A549 (cell line): ENCODE measurements at regions not wholly inside any gene's neighbourhood (a gene's known extent, or its start where the extent isn't known, plus 50 kb on each side); places are given as distances from the start of the nearest gene placed in this dataset.

ENCODE experiments used
- ATAC-seq, 2 experiments: fragments of 200-7000 bp in 1 of 2; fragments of >200 bp in 1 of 2; cut with Nextera tagmentation in 1 of 2; cut with Tn5 transposase in 1 of 2; 3 replicates each; pipeline versions ENCODE4 v1.8.0 to v1.9.1; 2018 to 2020; ENCODE audit warnings: mild to moderate bottlenecking in 1 of 2, moderate library complexity in 1 of 2
- CTCF ChIA-PET: fragments of 300-600 bp; sonication (Branson Sonifier 250); formaldehyde crosslinking; extraction: SDS; loops from one replicate; lab custom pipeline; 2021; ENCODE audit warnings: antibody characterized with exemption, inconsistent platforms; lab: Yijun Ruan, JAX
- POLR2A ChIA-PET: fragments of 350-600 bp; formaldehyde crosslinking; extraction: SDS; loops from one replicate; lab custom pipeline; 2021; ENCODE audit warnings: antibody characterized with exemption, inconsistent platforms; lab: Yijun Ruan, JAX
- DNase-seq, 2 experiments: peaks; one replicate each; pipeline versions ENCODE4 v3.0.0 to v3.0.0-alpha.2; 2011 to 2016; ENCODE audit warnings: low read depth in 1 of 2, low spot score in 1 of 2
- FAIRE-seq: peaks from 2 replicates; lab custom pipeline; 2011; peaks lifted over from hg19 to GRCh38; lab: Jason Lieb, UNC
- H3K27ac ChIP-seq, 2 experiments: fragments of >200 bp; sonication (Bioruptor Twin); formaldehyde crosslinking; 3 replicates each; pipeline ENCODE4 v1.5.1; 2016 to 2017
- H3K4me1 ChIP-seq: fragments of >200 bp; sonication (Bioruptor Twin); formaldehyde crosslinking; 3 replicates; pipeline ENCODE4 v1.6.1; 2016
- H3K4me2 ChIP-seq: fragments of >200 bp; sonication (Bioruptor Twin); formaldehyde crosslinking; 3 replicates; pipeline ENCODE4 v1.6.1; 2016
- H3K4me3 ChIP-seq: fragments of >200 bp; sonication (Bioruptor Twin); formaldehyde crosslinking; 3 replicates; pipeline ENCODE4 v1.5.1; 2016
- H3K9me3 ChIP-seq: fragments of >200 bp; sonication (Bioruptor Twin); formaldehyde crosslinking; 3 replicates; pipeline ENCODE4 v1.6.1; 2016
- ATOH8 ChIP-seq: fragments of 250-450 bp; sonication (Bioruptor Pico); IDR thresholded peaks from 2 replicates; pipeline ENCODE4 v1.5.0; 2020; ENCODE audit warnings: low read depth, mild to moderate bottlenecking, moderate library complexity
- BHLHE40 ChIP-seq: IDR thresholded peaks from 2 replicates; pipeline ENCODE4 v1.6.1; 2012; ENCODE audit warnings: low read depth, low read length, inconsistent platforms
- CHD2 ChIP-seq: fragments of 150-350 bp; IDR thresholded peaks from 2 replicates; pipeline ENCODE4 v1.6.1; 2014; ENCODE audit warnings: low read length; ENCODE audit not compliant: partially characterized antibody
- EHF ChIP-seq: fragments of 250-450 bp; sonication (Bioruptor Pico); IDR thresholded peaks from 2 replicates; pipeline ENCODE4 v1.5.0; 2020; ENCODE audit warnings: mild to moderate bottlenecking
- EHMT2 ChIP-seq: fragments of 200-600 bp; sonication (generic); IDR thresholded peaks from 2 replicates; pipeline ENCODE4 v1.6.1; 2016; ENCODE audit warnings: antibody characterized with exemption, low read depth, mild to moderate bottlenecking, moderate library complexity
- ESRRA ChIP-seq: fragments of 150-350 bp; IDR thresholded peaks from 2 replicates; pipeline ENCODE4 v1.6.1; 2014; ENCODE audit warnings: mild to moderate bottlenecking, low read length, borderline replicate concordance
- FOSL2 ChIP-seq, 2 experiments: fragments of 450-650 bp in 1 of 2; fragments of >200 bp in 1 of 2; sonication (Bioruptor Twin) in 1 of 2; formaldehyde crosslinking; IDR thresholded peaks; 2 replicates each; pipeline versions ENCODE4 v1.5.0 to v1.6.1; 2016 to 2020; ENCODE audit warnings: mild to moderate bottlenecking in 1 of 2, moderate library complexity in 1 of 2
- GATA3 ChIP-seq: IDR thresholded peaks from 2 replicates; pipeline ENCODE4 v1.6.1; 2012; ENCODE audit warnings: borderline replicate concordance
- HEYL ChIP-seq: fragments of 250-450 bp; sonication (Bioruptor Pico); IDR thresholded peaks from 2 replicates; pipeline ENCODE4 v1.8.0; 2021; ENCODE audit warnings: mild to moderate bottlenecking, moderate library complexity
- HOXA7 ChIP-seq: fragments of 250-450 bp; sonication (Bioruptor Pico); IDR thresholded peaks from 2 replicates; pipeline ENCODE4 v1.5.0; 2020; ENCODE audit warnings: mild to moderate bottlenecking, moderate library complexity
- HOXB13 ChIP-seq: fragments of 250-450 bp; sonication (Bioruptor Pico); IDR thresholded peaks from 2 replicates; pipeline ENCODE4 v1.5.0; 2020; ENCODE audit warnings: low read depth, mild to moderate bottlenecking, moderate library complexity
- JUN ChIP-seq, 2 experiments: fragments of >200 bp; sonication (Bioruptor Twin); formaldehyde crosslinking; IDR thresholded peaks; 2 replicates in 1 of 2; 3 replicates in 1 of 2; pipeline ENCODE4 v1.6.1; 2016 to 2017
- KDM1A ChIP-seq: fragments of 200-600 bp; sonication (generic); IDR thresholded peaks from 2 replicates; pipeline ENCODE4 v1.6.1; 2016; ENCODE audit warnings: low read depth, mild to moderate bottlenecking
- MAFK ChIP-seq: fragments of 450-650 bp; IDR thresholded peaks from 2 replicates; pipeline ENCODE4 v1.6.1; 2014; ENCODE audit not compliant: partially characterized antibody
- MAZ ChIP-seq: fragments of 150-350 bp; IDR thresholded peaks from 2 replicates; pipeline ENCODE4 v1.6.1; 2014; ENCODE audit warnings: antibody characterized with exemption, low read depth, low read length, borderline replicate concordance
- RAD21 ChIP-seq, 2 experiments: fragments of >200 bp in 1 of 2; sonication (Bioruptor Twin) in 1 of 2; formaldehyde crosslinking in 1 of 2; IDR thresholded peaks in 1 of 2; conservative IDR thresholded peaks in 1 of 2; 2 replicates in 1 of 2; 3 replicates in 1 of 2; pipeline ENCODE4 v1.6.1; 2012 to 2018; ENCODE audit warnings: inconsistent platforms in 1 of 2
- TP53 ChIP-seq: fragments of 250-450 bp; sonication (Bioruptor Pico); IDR thresholded peaks from 2 replicates; pipeline ENCODE4 v1.5.0; 2021; ENCODE audit warnings: mild to moderate bottlenecking, moderate library complexity
- ZFP36 ChIP-seq: fragments of 450-650 bp; IDR thresholded peaks from 2 replicates; pipeline ENCODE4 v1.6.1; 2014; ENCODE audit warnings: borderline replicate concordance; ENCODE audit not compliant: partially characterized antibody
- ZNF302 ChIP-seq: fragments of 250-450 bp; sonication (Bioruptor Pico); IDR thresholded peaks from 2 replicates; pipeline ENCODE4 v1.9.0; 2021; ENCODE audit warnings: inconsistent platforms, mild to moderate bottlenecking, moderate library complexity
- ZSCAN20 ChIP-seq: fragments of 250-450 bp; sonication (Bioruptor Pico); IDR thresholded peaks from 2 replicates; pipeline ENCODE4 v1.8.0; 2022; ENCODE audit warnings: mild to moderate bottlenecking, moderate library complexity
- WGBS: methylation state at CpG from one replicate; pipeline ENCODE4 v1.1.6; 2017; ENCODE audit errors: missing lambda C conversion rate; 5-methylcytosine and 5-hydroxymethylcytosine counted together
- TF ChIP-seq, protein P1 (sequence below): IDR thresholded peaks from 2 replicates; pipeline ENCODE4 v1.6.1; 2012; ENCODE audit warnings: low read depth, borderline replicate concordance
- TF ChIP-seq, protein P2 (sequence below): fragments of 450-650 bp; IDR thresholded peaks from 2 replicates; pipeline ENCODE4 v1.6.1; 2014; ENCODE audit warnings: antibody characterized with exemption
- TF ChIP-seq, protein P3 (sequence below): fragments of 200-600 bp; sonication (generic); IDR thresholded peaks from 2 replicates; pipeline ENCODE4 v1.6.1; 2016; ENCODE audit warnings: antibody characterized with exemption, mild to moderate bottlenecking, moderate library complexity

DNA sequence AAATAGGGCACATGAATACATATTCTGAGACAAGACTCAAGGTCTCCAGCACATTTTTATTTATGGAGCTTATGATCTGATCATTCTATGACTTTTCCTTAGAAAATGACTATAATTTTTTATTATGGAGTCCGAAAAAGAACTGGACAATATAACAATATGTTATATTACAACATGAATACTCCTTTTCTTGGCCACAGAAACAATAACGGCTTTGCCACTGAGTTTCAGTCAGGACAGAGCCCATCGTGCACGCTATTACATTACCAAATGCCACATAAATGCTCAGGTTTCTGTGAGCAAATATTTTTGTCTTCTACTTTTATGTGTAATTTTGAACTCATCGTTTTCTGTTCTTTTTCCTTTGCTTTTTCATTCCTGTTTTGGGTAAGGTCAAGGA, 509.2 kb upstream of the ZEB2 start:
- H3K4me3 ChIP-seq, result peak overlapping the region; percentile 25; the same call in 2 of the 3 replicates
- TF ChIP-seq ZSCAN20 (CRISPR knock-in tag) (no peak), GATA3 (no peak), HEYL (CRISPR knock-in tag) (no peak), EHMT2 (no peak), RAD21 (conservative IDR thresholded peaks at IDR 0.05 in 1 of 2, IDR thresholded peaks at IDR 0.05 in 1 of 2) (no peak), TP53 (no peak), CHD2 (no peak), ZNF302 (no peak), FOSL2 (IDR thresholded peaks at IDR 0.05) (no peak), FOSL2 (CRISPR knock-in tag; IDR thresholded peaks at IDR 0.05) (no peak)
- TF ChIP-seq, protein P1, sequence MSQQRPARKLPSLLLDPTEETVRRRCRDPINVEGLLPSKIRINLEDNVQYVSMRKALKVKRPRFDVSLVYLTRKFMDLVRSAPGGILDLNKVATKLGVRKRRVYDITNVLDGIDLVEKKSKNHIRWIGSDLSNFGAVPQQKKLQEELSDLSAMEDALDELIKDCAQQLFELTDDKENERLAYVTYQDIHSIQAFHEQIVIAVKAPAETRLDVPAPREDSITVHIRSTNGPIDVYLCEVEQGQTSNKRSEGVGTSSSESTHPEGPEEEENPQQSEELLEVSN, result no peak
- TF ChIP-seq, protein P2, sequence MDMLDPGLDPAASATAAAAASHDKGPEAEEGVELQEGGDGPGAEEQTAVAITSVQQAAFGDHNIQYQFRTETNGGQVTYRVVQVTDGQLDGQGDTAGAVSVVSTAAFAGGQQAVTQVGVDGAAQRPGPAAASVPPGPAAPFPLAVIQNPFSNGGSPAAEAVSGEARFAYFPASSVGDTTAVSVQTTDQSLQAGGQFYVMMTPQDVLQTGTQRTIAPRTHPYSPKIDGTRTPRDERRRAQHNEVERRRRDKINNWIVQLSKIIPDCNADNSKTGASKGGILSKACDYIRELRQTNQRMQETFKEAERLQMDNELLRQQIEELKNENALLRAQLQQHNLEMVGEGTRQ, result no peak
- FAIRE-seq (no peak), ATAC-seq (0 out of 6 replicates have a peak, but pooled peaks of 1 of the 2 experiments have one; percentile 16), DNase-seq (no peak)
- WGBS, result 16% methylated on average over 5 of the region's 5 CpGs
- POLR2A ChIA-PET, result no interaction called here
- peak overlapping the region; percentile 90 for H3K4me2 ChIP-seq
- peaks cover 32% of the 10 kb centered on the region for H3K4me1 ChIP-seq
- H3K9me3 ChIP-seq, result no peaks in the 10 kb centered on the region
- peak overlapping the region; percentile 75 to 85 for H3K27ac ChIP-seq
- CTCF ChIA-PET, result no interaction called here

GRCh38 chr2:145028101-145028920, 508.4 kb upstream of the ZEB2 start:
- 7% methylated on average over 8 of the region's 8 CpGs for WGBS
- Histone ChIP-seq H3K4me3 (peak overlapping the region; percentile 25; the same call in 2 of the 3 replicates), H3K9me3 (no peaks in the 10 kb centered on the region), H3K4me2 (peak overlapping the region; percentile 90)
- ChIA-PET CTCF (interaction anchor here (0.6 kb wide), 1 partner anchor 253 kb away, joined by 3 read pairs; no protein-coding TSS in a partner anchor), POLR2A (no interaction called here)
- TF ChIP-seq CHD2 (no peak), EHF (no peak), MAFK (no peak), ZFP36 (no peak), JUN (IDR thresholded peaks at IDR 0.05) (no peak), BHLHE40 (no peak), TP53 (no peak), ESRRA (no peak), HOXB13 (CRISPR knock-in tag) (no peak), MAZ (no peak), ATOH8 (CRISPR knock-in tag) (no peak), HOXA7 (CRISPR knock-in tag) (no peak), HEYL (CRISPR knock-in tag) (no peak), KDM1A (no peak)
- TF ChIP-seq, protein P3, sequence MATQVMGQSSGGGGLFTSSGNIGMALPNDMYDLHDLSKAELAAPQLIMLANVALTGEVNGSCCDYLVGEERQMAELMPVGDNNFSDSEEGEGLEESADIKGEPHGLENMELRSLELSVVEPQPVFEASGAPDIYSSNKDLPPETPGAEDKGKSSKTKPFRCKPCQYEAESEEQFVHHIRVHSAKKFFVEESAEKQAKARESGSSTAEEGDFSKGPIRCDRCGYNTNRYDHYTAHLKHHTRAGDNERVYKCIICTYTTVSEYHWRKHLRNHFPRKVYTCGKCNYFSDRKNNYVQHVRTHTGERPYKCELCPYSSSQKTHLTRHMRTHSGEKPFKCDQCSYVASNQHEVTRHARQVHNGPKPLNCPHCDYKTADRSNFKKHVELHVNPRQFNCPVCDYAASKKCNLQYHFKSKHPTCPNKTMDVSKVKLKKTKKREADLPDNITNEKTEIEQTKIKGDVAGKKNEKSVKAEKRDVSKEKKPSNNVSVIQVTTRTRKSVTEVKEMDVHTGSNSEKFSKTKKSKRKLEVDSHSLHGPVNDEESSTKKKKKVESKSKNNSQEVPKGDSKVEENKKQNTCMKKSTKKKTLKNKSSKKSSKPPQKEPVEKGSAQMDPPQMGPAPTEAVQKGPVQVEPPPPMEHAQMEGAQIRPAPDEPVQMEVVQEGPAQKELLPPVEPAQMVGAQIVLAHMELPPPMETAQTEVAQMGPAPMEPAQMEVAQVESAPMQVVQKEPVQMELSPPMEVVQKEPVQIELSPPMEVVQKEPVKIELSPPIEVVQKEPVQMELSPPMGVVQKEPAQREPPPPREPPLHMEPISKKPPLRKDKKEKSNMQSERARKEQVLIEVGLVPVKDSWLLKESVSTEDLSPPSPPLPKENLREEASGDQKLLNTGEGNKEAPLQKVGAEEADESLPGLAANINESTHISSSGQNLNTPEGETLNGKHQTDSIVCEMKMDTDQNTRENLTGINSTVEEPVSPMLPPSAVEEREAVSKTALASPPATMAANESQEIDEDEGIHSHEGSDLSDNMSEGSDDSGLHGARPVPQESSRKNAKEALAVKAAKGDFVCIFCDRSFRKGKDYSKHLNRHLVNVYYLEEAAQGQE, result no peak
- TF ChIP-seq, protein P1, result no peak
- TF ChIP-seq, all 56 proteins: peak for 0
- no peak for DNase-seq
- H3K27ac ChIP-seq, result peak overlapping the region; percentile 75 to 85
- FAIRE-seq, result peak; percentile 59
- peaks cover 32% of the 10 kb centered on the region for H3K4me1 ChIP-seq
- ATAC-seq, result peak in 1 of 2 experiments; percentile 3; a peak in 1 of 6 replicates
